Urinary bladder (tissue), 3 donors: ENCODE measurements at regions not wholly inside any gene's neighbourhood (a gene's known extent, or its start where the extent isn't known, plus 50 kb on each side); places are given as distances from the start of the nearest gene placed in this dataset.

Experiments
- DNase-seq: peaks from one replicate; pipeline ENCODE4 v3.0.0-alpha.2; 2015; ENCODE audit errors: extremely low spot score
- H3K27ac ChIP-seq: one replicate; pipeline ENCODE4 v1.5.1; 2013; ENCODE audit warnings: low read depth, mild to moderate bottlenecking, moderate library complexity
- H3K36me3 ChIP-seq: one replicate; pipeline ENCODE4 v1.6.1; 2013; ENCODE audit warnings: mild to moderate bottlenecking, moderate library complexity; ENCODE audit not compliant: insufficient read depth
- H3K4me1 ChIP-seq: one replicate; pipeline ENCODE4 v1.6.1; 2013; ENCODE audit warnings: mild to moderate bottlenecking, moderate library complexity; ENCODE audit not compliant: insufficient read depth
- H3K4me3 ChIP-seq: one replicate; pipeline ENCODE4 v1.5.1; 2013; ENCODE audit warnings: low read depth, low read length
- WGBS: extraction: QIAGEN DNeasy Blood & Tissue Kit; methylation state at CpG from one replicate; pipeline ENCODE4 v1.1.7; 2013; 5-methylcytosine and 5-hydroxymethylcytosine counted together
- donor health status: healthy with polysubstance abuse.
- donor health status: healthy.

GRCh38 chr22:44587737-44588310 is 89.8 kb upstream of the RTL6 start:
- Histone ChIP-seq H3K36me3 (no peaks in the 10 kb centered on the region), H3K4me3 (no peak overlapping the region), H3K4me1 (no peaks in the 10 kb centered on the region), H3K27ac (no peak overlapping the region)
- no peak for DNase-seq
- 85% methylated on average over 3 of the region's 3 CpGs for WGBS

GRCh38 chr22:44586999-44587736 is 89.1 kb upstream of the RTL6 start:
- no peaks in the 10 kb centered on the region for H3K36me3 ChIP-seq
- H3K27ac ChIP-seq: no peak overlapping the region
- DNase-seq: no peak
- WGBS: 48% methylated on average over 24 of the region's 24 CpGs
- no peak overlapping the region for H3K4me3 ChIP-seq
- no peaks in the 10 kb centered on the region for H3K4me1 ChIP-seq

- Histone ChIP-seq H3K4me1 (no peaks in the 10 kb centered on the region), H3K27ac (no peak overlapping the region), H3K4me3 (no peak overlapping the region), H3K36me3 (no peaks in the 10 kb centered on the region)
- no peak for DNase-seq
- WGBS: 60% methylated on average over 18 of the region's 18 CpGs
Observed at GRCh38 chr22:44586351-44586990, 88.4 kb upstream of the RTL6 start.

- Histone ChIP-seq H3K36me3 (no peaks in the 10 kb centered on the region), H3K4me3 (no peak overlapping the region), H3K27ac (no peak overlapping the region), H3K4me1 (no peaks in the 10 kb centered on the region)
- WGBS: 87% methylated on average over 20 of the region's 20 CpGs
- no peak for DNase-seq
Observed at GRCh38 chr22:44585559-44586350, 87.7 kb upstream of the RTL6 start.

GRCh38 chr22:44584256-44584902 is 86.3 kb upstream of the RTL6 start:
- Histone ChIP-seq H3K4me3 (no peak overlapping the region), H3K27ac (no peak overlapping the region), H3K4me1 (no peaks in the 10 kb centered on the region), H3K36me3 (no peaks in the 10 kb centered on the region)
- no peak for DNase-seq
- 77% methylated on average over 7 of the region's 7 CpGs for WGBS

GRCh38 chr22:44583854-44584253 is 85.8 kb upstream of the RTL6 start:
- Histone ChIP-seq H3K36me3 (no peaks in the 10 kb centered on the region), H3K4me1 (no peaks in the 10 kb centered on the region), H3K27ac (no peak overlapping the region), H3K4me3 (no peak overlapping the region)
- no peak for DNase-seq
- WGBS: 60% methylated on average over 12 of the region's 12 CpGs

- no peaks in the 10 kb centered on the region for H3K4me1 ChIP-seq
- WGBS: 69% methylated on average over 15 of the region's 15 CpGs
- H3K36me3 ChIP-seq: no peaks in the 10 kb centered on the region
- DNase-seq: no peak
- H3K27ac ChIP-seq: no peak overlapping the region
- no peak overlapping the region for H3K4me3 ChIP-seq
Observed at GRCh38 chr22:44583061-44583760, 85.2 kb upstream of the RTL6 start.

- no peaks in the 10 kb centered on the region for H3K4me1 ChIP-seq
- H3K36me3 ChIP-seq: no peaks in the 10 kb centered on the region
- 88% methylated on average over 10 of the region's 10 CpGs for WGBS
- H3K27ac ChIP-seq: no peak overlapping the region
- no peak for DNase-seq
- no peak overlapping the region for H3K4me3 ChIP-seq
Observed at GRCh38 chr22:44582016-44582415, 84.0 kb upstream of the RTL6 start.

GRCh38 chr22:44581096-44581435 is 83.0 kb upstream of the RTL6 start:
- Histone ChIP-seq H3K4me1 (no peaks in the 10 kb centered on the region), H3K36me3 (no peaks in the 10 kb centered on the region)

GRCh38 chr22:44580176-44581095 is 82.4 kb upstream of the RTL6 start:
- Histone ChIP-seq H3K36me3 (no peaks in the 10 kb centered on the region), H3K4me1 (no peaks in the 10 kb centered on the region), H3K27ac (no peak overlapping the region), H3K4me3 (no peak overlapping the region)
- 87% methylated on average over 22 of the region's 22 CpGs for WGBS
- DNase-seq: no peak

More at GRCh38 chr22:44581096-44581435, 83.0 kb upstream of the RTL6 start:
- no peak for DNase-seq
- WGBS: 82% methylated on average over 12 of the region's 12 CpGs
- no peak overlapping the region for H3K27ac ChIP-seq
- H3K4me3 ChIP-seq: no peak overlapping the region

- H3K4me3 ChIP-seq: no peak overlapping the region
- H3K4me1 ChIP-seq: no peaks in the 10 kb centered on the region
- 86% methylated on average over 10 of the region's 10 CpGs for WGBS
- no peak overlapping the region for H3K27ac ChIP-seq
- no peaks in the 10 kb centered on the region for H3K36me3 ChIP-seq
- DNase-seq: no peak
Observed at GRCh38 chr22:44578516-44579230, 80.6 kb upstream of the RTL6 start.

GRCh38 chr22:44578110-44578457 is 80.1 kb upstream of the RTL6 start:
- no peaks in the 10 kb centered on the region for H3K4me1 ChIP-seq
- no peak overlapping the region for H3K27ac ChIP-seq
- H3K4me3 ChIP-seq: no peak overlapping the region
- 63% methylated on average over 3 of the region's 3 CpGs for WGBS
- H3K36me3 ChIP-seq: no peaks in the 10 kb centered on the region
- no peak for DNase-seq
